ENCODE measurements at regions not wholly inside any gene's neighbourhood (a gene's known extent, or its start where the extent isn't known, plus 50 kb on each side); places are given as distances from the start of the nearest gene placed in this dataset.

DNA sequence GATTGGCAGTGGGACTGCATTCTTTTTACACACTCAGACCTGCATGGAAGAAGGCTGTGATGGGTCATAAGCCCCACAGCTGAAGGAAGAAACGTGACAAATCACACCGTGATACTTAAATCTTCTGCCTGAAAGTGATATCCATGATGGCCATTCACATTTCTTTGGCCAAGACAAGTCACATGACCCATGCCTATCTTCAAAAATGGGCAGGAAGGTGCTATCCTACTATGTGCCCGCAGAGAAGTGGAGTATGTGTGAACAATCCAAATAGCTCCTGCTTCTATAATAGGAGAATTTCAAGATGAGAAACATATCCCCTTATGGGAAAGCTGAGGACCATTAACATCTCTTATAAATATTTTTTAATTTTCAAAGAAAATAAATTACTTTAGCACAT, 56.6 kb upstream of the TEAD1 start:
- no peak overlapping the region for H3K9ac ChIP-seq (ENCODE audit: insufficient read depth, low read depth, low read length)
- intact Hi-C loops (cut with micrococcal nuclease; ENCODE audit: unreplicated experiment) = no loop called here
- ChIA-PET CTCF (ENCODE audit: low intra/inter-chr PET ratio, low total read pairs) (no interaction called here), POLR2A (no interaction called here)
- no peak overlapping the region for H3K27ac ChIP-seq (ENCODE audit: extremely low read length, insufficient read depth, low read length)
- H2AFZ ChIP-seq (ENCODE audit: low read length) = no peak overlapping the region
- no peak for FAIRE-seq
- no peaks in the 10 kb centered on the region for H3K9me3 ChIP-seq (ENCODE audit: low read length)
- H3K4me2 ChIP-seq (ENCODE audit: low read depth, low read length) = no peak overlapping the region
- no peak overlapping the region for H3K4me3 ChIP-seq (replicated peaks in 1 of 3; ENCODE audit: insufficient read depth in 1 of 3, low read depth in 2 of 3, low read length in 3 of 3)
- no peaks in the 10 kb centered on the region for H3K79me2 ChIP-seq (ENCODE audit: insufficient read depth, low read length)
- H4K20me1 ChIP-seq (ENCODE audit: insufficient read depth, low read length) = no peaks in the 10 kb centered on the region
- H3K36me3 ChIP-seq (replicated peaks in 1 of 2; ENCODE audit: control insufficient read depth in 1 of 2, insufficient read depth in 2 of 2, low read length in 2 of 2) = no peaks in the 10 kb centered on the region
- no peaks in the 10 kb centered on the region; a peak in 1 of 5 replicates for H3K27me3 ChIP-seq (ENCODE audit: control insufficient read depth in 1 of 2, insufficient read depth in 2 of 2, low read length in 2 of 2)
- no TSS peak for BruUV-seq (replicated peaks)
- in situ Hi-C loops (cut with HindIII; ENCODE audit: extremely low pct_ligation_motif_present, low pct_unique_long_range_greater_than_20kb) = no loop called here
- DNase-seq (ENCODE audit: low spot score) = no peak
- WGBS (ENCODE audit: low lambda C conversion rate) = 51% methylated on average over 3 of the region's 3 CpGs
- ATAC-seq = no peak
- no peaks in the 10 kb centered on the region for H3K4me1 ChIP-seq (ENCODE audit: insufficient read depth, low read length)
- TF ChIP-seq ZBTB20 (CRISPR knock-in tag; IDR thresholded peaks at IDR 0.05; ENCODE audit: borderline replicate concordance, low read depth) = no peak
- TF ChIP-seq, protein P1, sequence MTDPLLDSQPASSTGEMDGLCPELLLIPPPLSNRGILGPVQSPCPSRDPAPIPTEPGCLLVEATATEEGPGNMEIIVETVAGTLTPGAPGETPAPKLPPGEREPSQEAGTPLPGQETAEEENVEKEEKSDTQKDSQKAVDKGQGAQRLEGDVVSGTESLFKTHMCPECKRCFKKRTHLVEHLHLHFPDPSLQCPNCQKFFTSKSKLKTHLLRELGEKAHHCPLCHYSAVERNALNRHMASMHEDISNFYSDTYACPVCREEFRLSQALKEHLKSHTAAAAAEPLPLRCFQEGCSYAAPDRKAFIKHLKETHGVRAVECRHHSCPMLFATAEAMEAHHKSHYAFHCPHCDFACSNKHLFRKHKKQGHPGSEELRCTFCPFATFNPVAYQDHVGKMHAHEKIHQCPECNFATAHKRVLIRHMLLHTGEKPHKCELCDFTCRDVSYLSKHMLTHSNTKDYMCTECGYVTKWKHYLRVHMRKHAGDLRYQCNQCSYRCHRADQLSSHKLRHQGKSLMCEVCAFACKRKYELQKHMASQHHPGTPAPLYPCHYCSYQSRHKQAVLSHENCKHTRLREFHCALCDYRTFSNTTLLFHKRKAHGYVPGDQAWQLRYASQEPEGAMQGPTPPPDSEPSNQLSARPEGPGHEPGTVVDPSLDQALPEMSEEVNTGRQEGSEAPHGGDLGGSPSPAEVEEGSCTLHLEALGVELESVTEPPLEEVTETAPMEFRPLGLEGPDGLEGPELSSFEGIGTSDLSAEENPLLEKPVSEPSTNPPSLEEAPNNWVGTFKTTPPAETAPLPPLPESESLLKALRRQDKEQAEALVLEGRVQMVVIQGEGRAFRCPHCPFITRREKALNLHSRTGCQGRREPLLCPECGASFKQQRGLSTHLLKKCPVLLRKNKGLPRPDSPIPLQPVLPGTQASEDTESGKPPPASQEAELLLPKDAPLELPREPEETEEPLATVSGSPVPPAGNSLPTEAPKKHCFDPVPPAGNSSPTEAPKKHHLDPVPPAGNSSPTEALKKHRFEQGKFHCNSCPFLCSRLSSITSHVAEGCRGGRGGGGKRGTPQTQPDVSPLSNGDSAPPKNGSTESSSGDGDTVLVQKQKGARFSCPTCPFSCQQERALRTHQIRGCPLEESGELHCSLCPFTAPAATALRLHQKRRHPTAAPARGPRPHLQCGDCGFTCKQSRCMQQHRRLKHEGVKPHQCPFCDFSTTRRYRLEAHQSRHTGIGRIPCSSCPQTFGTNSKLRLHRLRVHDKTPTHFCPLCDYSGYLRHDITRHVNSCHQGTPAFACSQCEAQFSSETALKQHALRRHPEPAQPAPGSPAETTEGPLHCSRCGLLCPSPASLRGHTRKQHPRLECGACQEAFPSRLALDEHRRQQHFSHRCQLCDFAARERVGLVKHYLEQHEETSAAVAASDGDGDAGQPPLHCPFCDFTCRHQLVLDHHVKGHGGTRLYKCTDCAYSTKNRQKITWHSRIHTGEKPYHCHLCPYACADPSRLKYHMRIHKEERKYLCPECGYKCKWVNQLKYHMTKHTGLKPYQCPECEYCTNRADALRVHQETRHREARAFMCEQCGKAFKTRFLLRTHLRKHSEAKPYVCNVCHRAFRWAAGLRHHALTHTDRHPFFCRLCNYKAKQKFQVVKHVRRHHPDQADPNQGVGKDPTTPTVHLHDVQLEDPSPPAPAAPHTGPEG (CRISPR knock-in tag; IDR thresholded peaks at IDR 0.05) = no peak
- no peak for TF ChIP-seq TBL1XR1 (IDR thresholded peaks at IDR 0.05; ENCODE audit: borderline replicate concordance, low read length, partially characterized antibody)
- TF ChIP-seq SIX4 (CRISPR knock-in tag; IDR thresholded peaks at IDR 0.05) = no peak
- no peak for TF ChIP-seq ZNF24 (IDR thresholded peaks at IDR 0.05)
- TF ChIP-seq ZNF747 (CRISPR knock-in tag; IDR thresholded peaks at IDR 0.05; ENCODE audit: borderline replicate concordance) = no peak
- TF ChIP-seq PHF5A (CRISPR knock-in tag; IDR thresholded peaks at IDR 0.05; ENCODE audit: low read depth, unreplicated experiment) = no peak
- TF ChIP-seq ATRX (CRISPR knock-in tag; IDR thresholded peaks at IDR 0.05; ENCODE audit: borderline replicate concordance) = no peak
- no peak for TF ChIP-seq SMARCC2 (IDR thresholded peaks at IDR 0.05)
- no peak for TF ChIP-seq ZFY (CRISPR knock-in tag; IDR thresholded peaks at IDR 0.05)
- TF ChIP-seq HNRNPUL1 (IDR thresholded peaks at IDR 0.05; ENCODE audit: low read depth, low read length) = no peak
- no peak for TF ChIP-seq HNRNPL (IDR thresholded peaks at IDR 0.05; ENCODE audit: low read depth, low read length)
- no peak for TF ChIP-seq ELF4 (CRISPR knock-in tag; IDR thresholded peaks at IDR 0.05; ENCODE audit: borderline replicate concordance)
- no peak for TF ChIP-seq FOXA1 (IDR thresholded peaks at IDR 0.05)
- no peak for TF ChIP-seq FOXA1 (CRISPR knock-in tag; IDR thresholded peaks at IDR 0.05)
- no peak for TF ChIP-seq PAX8 (CRISPR knock-in tag; IDR thresholded peaks at IDR 0.05; ENCODE audit: borderline replicate concordance)
- TF ChIP-seq, protein P2, sequence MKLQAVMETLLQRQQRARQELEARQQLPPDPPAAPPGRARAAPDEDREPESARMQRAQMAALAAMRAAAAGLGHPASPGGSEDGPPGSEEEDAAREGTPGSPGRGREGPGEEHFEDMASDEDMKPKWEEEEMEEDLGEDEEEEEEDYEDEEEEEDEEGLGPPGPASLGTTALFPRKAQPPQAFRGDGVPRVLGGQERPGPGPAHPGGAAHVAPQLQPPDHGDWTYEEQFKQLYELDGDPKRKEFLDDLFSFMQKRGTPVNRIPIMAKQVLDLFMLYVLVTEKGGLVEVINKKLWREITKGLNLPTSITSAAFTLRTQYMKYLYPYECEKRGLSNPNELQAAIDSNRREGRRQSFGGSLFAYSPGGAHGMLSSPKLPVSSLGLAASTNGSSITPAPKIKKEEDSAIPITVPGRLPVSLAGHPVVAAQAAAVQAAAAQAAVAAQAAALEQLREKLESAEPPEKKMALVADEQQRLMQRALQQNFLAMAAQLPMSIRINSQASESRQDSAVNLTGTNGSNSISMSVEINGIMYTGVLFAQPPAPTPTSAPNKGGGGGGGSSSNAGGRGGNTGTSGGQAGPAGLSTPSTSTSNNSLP (IDR thresholded peaks at IDR 0.05; ENCODE audit: low read depth, low read length) = no peak

Measured in HepG2 (cell line).